Activated T-cell treated with anti-CD3 and anti-CD28 coated beads for 4 hours (primary cell): ENCODE measurements at regions not wholly inside any gene's neighbourhood (a gene's known extent, or its start where the extent isn't known, plus 50 kb on each side); places are given as distances from the start of the nearest gene placed in this dataset.
"Not testable (repeated sequence)": the region's sequence is repeated elsewhere in the genome, so short reads cannot be mapped to it uniquely, and the experiment has no call there.

Source experiments
- DNase-seq: peaks from one replicate; pipeline ENCODE4 v3.0.0-alpha.2; 2020

DNA sequence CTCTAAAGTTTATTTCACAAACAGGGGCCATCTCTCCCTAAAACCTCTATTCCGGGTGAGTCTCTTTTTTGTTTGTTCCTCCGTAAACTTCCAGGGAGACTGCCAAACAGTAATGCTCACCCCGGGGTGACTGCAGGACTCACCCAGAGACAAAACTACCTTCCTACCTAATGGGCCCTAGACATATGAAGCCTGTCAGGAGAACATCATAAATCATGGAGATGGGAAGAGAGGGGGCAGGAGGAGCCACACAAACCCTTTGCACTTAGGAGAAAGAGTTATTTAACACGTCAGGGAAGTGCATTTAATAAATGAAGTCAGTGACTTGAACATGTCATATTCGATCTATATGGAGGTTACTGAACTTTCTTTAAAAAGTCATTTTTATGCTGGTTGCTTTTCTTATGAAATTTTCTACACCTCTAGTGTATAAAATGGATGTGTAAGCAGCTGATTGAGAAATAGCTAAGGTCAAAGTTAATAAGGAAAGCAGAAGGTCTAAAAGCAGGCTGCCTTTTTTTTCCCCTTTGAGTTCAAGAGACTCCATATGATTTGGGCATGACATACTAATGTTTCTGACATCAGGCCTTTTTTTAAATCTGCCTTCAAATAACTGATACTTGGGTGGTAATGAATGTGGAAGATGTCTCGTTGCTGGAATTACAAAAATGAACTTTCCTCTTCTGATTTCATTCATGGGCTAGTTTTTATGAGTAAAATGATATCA, 286.9 kb upstream of the USP25 start:
- DNase-seq, result no peak

GRCh38 chr21:15443740-15444117, 286.1 kb upstream of the USP25 start:
- no peak for DNase-seq

DNA sequence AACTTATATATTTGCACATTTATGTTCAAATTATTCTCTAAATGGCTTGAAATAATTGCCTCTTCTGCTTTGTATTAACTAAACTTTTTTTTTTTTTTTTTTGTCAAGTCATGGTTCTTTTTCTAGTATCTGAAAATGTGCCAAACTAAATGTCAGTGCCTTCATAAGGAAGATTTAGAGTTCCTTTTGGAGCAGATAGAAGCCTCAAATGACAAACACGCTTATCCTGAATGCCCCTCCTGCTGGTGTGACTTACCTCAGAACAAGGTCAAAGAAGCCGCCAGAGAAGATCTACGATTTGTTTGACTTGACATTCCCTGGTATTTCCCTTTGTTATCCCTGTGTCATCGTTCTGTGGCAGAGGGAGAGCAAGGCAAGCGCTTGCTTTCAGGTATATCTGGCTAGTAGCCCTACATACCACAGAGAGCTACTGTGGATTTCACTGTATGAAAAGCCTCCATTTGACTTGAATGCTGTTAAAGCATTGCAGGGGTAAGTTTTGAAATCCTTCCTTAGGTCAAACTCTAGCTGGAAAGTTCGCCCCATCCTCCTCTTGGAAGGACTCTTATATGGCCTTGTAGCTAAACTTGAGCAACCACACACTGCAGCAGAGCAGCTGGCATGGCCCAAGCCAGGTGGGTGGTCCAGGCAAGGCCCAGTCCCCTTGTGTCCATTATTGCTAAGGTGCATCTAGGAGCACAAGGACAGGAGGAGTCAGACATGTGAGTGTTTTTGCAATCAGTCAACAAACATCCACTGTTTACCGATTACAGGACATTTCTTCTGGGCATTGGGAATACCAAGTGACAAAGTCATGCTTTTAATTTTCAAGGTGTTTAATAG, 285.4 kb upstream of the USP25 start:
- DNase-seq, result no peak

DNA sequence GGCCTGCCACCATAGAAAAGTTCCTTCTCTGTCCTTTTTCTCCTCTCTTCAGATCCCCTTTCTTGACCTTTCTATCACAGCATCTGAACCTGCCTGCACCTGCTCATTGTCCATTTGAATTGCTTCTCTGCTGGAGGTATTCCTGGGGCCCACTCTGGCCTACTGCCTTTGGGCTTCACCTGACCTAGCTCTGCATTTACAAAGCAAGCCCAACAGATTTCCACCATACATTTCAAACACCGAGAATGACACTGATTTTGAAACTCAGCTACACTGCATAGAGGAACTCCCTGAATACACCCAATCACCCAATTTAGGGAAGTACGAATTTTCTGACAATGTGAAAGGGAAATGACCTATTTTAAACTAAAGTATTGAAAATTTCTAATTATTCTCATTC, 284.5 kb upstream of the USP25 start:
- DNase-seq, result no peak

- no peak for DNase-seq
Measured at GRCh38 chr21:15446223-15446622, 283.6 kb upstream of the USP25 start.

GRCh38 chr21:15449556-15449955, 280.2 kb upstream of the USP25 start:
- DNase-seq, result no peak

- no peak for DNase-seq
Measured at GRCh38 chr21:15453261-15453660, 276.5 kb upstream of the USP25 start.

DNA sequence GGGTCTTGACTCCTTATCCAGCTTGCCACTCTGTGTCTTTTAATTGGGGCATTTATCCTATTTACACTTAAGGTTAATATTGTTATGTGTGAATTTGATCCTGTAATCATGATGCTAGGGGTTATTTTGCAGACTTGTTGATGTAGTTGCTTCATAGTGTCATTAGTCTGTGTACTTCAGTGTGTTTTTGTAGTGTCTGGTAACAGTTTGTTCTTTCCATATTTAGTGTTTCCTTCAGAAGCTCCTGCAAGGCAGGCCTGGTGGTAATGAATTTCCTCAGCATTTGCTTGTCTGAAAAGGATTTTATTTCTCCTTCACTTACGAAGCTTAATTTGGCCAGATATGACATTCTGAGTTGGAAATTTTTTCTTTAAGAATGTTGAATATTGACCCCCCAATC, 276.0 kb upstream of the USP25 start:
- DNase-seq, result not testable (repeated sequence)

DNA sequence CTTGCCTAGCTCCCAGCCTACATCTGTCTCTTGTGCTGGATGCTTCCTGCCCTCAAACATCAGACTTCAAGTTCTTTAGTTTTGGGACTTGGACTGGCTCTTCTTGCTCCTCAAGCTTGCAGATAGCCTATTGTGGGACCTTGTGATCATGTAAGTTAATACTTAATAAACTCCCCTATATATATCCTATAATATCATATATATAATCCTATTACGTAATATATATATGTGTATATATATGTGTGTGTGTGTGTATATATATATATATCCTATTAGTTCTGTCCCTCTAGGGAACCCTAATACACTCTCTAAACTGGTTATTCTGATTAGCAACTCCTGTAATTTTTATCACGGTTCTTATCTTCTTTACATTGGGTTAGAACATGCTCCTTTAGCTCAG, 274.9 kb upstream of the USP25 start:
- not testable (repeated sequence) for DNase-seq

- no peak for DNase-seq
Measured at GRCh38 chr21:15455819-15456462, 273.8 kb upstream of the USP25 start.

DNA sequence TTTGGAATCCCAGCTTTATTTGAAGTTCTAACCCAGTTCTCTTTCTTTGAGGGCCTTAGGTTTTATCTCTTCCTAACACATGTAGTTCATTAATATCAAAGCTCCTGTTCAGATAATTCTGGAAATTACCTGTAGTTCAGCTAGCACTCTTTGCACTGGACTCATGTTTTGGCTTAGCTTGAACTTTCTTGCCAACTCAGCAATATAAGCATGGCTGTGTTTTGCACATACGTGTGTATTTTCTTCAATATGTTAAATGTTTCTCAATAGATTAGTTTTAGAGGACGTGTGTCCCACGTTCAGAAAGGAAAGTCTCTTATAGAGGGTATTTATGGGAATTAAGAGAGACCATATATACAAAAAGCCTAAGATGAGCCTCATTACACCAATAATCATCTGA, 271.8 kb upstream of the USP25 start:
- DNase-seq, result no peak

- no peak for DNase-seq
Measured at GRCh38 chr21:15462092-15462491, 267.7 kb upstream of the USP25 start.

- no peak for DNase-seq
Measured at GRCh38 chr21:15466329-15466728, 263.5 kb upstream of the USP25 start.

GRCh38 chr21:15468368-15468767, 261.4 kb upstream of the USP25 start:
- no peak for DNase-seq

- no peak for DNase-seq
Measured at GRCh38 chr21:15472108-15473040, 257.4 kb upstream of the USP25 start.

DNA sequence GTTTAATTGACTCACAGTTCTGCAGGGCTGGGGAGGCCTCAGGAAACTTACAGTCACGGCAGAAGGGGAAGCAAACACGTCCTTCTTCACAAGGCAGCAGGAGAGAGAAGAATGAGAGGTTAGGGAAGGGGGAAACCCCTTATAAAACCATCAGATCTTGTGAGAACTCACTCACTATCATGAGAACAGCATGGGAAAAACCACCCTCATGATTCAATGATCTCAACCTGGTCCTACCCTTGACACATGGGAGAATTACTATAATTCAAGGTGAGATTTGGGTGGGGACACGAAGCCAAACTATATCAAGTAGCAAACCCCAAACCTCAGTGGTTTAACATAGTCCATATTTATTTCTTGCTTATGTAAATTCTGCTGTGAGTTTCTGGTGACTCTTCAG, 252.0 kb upstream of the USP25 start:
- DNase-seq, result not testable (repeated sequence)

GRCh38 chr21:15480160-15480559, 249.6 kb upstream of the USP25 start:
- DNase-seq, result no peak

GRCh38 chr21:15483138-15483780, 246.5 kb upstream of the USP25 start:
- peak; percentile 68 for DNase-seq

DNA sequence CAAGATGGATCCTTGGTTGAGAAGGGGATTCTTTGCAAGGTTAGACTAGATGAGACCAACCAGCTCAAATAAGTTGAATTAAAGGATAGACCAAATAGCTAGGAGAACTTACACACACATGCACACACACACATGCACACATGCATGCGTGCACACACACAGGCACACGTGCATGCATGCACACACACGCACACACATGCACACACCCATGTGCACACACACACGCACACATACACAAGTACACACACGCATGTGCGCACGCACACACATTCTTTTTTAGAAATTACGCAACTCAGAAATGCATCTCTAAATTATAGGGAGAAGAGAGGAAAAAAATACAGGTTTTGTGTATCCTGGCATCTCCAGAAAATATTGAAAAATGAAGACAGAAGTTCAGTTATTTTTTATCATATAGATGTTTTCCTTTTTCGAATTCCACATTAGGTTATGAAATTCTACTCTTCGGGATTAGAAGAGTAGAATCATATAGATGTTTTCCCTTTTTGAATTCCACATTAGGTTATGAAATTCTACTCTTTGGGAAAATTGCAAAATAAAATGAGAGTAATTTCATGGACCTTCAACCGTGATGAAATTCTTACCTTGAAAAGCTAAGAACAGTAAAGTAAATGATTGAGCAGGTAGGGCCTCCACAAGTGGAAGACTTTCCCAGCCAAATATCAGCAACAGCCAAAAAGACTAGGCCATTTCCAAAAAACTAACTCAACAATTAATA, 243.2 kb upstream of the USP25 start:
- no peak for DNase-seq

DNA sequence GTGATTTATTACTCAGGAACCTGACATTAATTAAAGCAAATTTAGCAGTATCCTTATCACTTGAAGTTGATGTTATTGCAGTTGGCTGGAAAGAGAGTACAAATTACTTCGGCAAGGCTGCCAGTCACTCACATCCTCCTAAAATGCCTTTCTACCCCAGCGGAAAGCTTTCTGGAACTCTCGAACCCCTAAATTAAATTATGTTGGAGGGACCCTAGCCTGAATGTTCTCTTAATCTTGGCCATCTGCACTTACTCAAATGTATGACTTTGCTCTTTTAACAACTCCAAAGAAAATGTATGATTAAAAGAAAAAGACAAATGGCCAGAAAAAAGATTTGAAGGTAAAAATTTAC, 242.6 kb upstream of the USP25 start:
- no peak for DNase-seq

DNA sequence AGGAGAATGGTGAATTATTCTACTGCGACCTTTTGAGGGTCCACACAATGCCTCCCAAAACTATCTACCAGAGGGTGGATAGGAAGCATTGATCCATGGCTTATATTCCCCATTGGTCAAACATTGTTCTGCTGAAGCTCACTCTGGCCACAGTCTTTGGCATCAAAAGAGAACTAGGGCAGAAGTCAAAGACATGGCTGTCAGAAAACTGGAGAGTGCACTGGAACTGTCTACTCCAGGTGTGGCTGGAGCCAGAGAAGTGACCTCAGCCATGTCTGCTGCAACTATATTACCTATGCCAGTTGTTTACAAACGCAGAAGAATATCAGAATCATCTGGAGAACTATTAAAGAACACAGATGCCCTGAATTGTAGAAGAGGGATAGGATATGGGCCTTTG, 238.7 kb upstream of the USP25 start:
- no peak for DNase-seq

GRCh38 chr21:15493646-15494045, 236.1 kb upstream of the USP25 start:
- DNase-seq, result no peak
